Frontal cortex (tissue), 3 donors: ENCODE measurements at regions not wholly inside any gene's neighbourhood (a gene's known extent, or its start where the extent isn't known, plus 50 kb on each side); places are given as distances from the start of the nearest gene placed in this dataset.

Source experiments
- DNase-seq, 2 donors: peaks; one replicate each; pipeline ENCODE4 v3.0.0; 2012; ENCODE audit warnings: low spot score in 2 of 2
- FAIRE-seq: peaks from 2 replicates; lab custom pipeline; 2012; peaks lifted over from hg19 to GRCh38; lab: Jason Lieb, UNC
- donor health status: control.
- donor health status: control.
- donor health status: control.

- FAIRE-seq (no peak), DNase-seq (no peak)
These were observed 96.9 kb upstream of the STEAP1B start for GRCh38 chr7:22596763-22597400.

GRCh38 chr7:22594020-22594419 is 94.0 kb upstream of the STEAP1B start:
- FAIRE-seq, result no peak
- DNase-seq, result no peak

- DNase-seq (no peak), FAIRE-seq (no peak)
These were observed 91.3 kb upstream of the STEAP1B start for GRCh38 chr7:22591271-22591670.

- FAIRE-seq (no peak), DNase-seq (peak in 1 of 2 donors; percentile 21)
These were observed 89.7 kb upstream of the STEAP1B start for GRCh38 chr7:22589641-22590201.

GRCh38 chr7:22588351-22588750 is 88.4 kb upstream of the STEAP1B start:
- no peak for DNase-seq
- no peak for FAIRE-seq

- no peak for DNase-seq
- FAIRE-seq, result no peak
These were observed 87.3 kb upstream of the STEAP1B start for GRCh38 chr7:22587322-22587721.

- DNase-seq (no peak), FAIRE-seq (no peak)
These were observed 86.8 kb upstream of the STEAP1B start for GRCh38 chr7:22586786-22587140.

GRCh38 chr7:22586101-22586785 is 86.3 kb upstream of the STEAP1B start:
- DNase-seq, result no peak

GRCh38 chr7:22584179-22584578 is 84.2 kb upstream of the STEAP1B start:
- no peak for FAIRE-seq
- no peak for DNase-seq

More at GRCh38 chr7:22586101-22586785, 86.3 kb upstream of the STEAP1B start:
- no peak for FAIRE-seq

- no peak for DNase-seq
- no peak for FAIRE-seq
These were observed 83.1 kb upstream of the STEAP1B start for GRCh38 chr7:22582863-22583622.

- no peak for FAIRE-seq
- no peak for DNase-seq
These were observed 81.1 kb upstream of the STEAP1B start for GRCh38 chr7:22581099-22581498.

GRCh38 chr7:22579961-22580360 is 80.0 kb upstream of the STEAP1B start:
- FAIRE-seq (no peak), DNase-seq (no peak)

- DNase-seq (no peak), FAIRE-seq (no peak)
These were observed 78.2 kb upstream of the STEAP1B start for GRCh38 chr7:22578007-22578733.

- DNase-seq (no peak), FAIRE-seq (no peak)
These were observed 77.5 kb upstream of the STEAP1B start for GRCh38 chr7:22577470-22578001.

GRCh38 chr7:22576612-22577469 is 76.9 kb upstream of the STEAP1B start:
- FAIRE-seq, result no peak
- DNase-seq, result no peak

GRCh38 chr7:22574754-22575520 is 74.9 kb upstream of the STEAP1B start:
- no peak for DNase-seq
- FAIRE-seq, result no peak

GRCh38 chr7:22572937-22573336 is 72.9 kb upstream of the STEAP1B start:
- FAIRE-seq, result no peak
- DNase-seq, result no peak

- no peak for FAIRE-seq
- DNase-seq, result no peak
These were observed 72.3 kb upstream of the STEAP1B start for GRCh38 chr7:22572292-22572691.
